Right lobe of liver (tissue), 6 donors: ENCODE measurements at regions not wholly inside any gene's neighbourhood (a gene's known extent, or its start where the extent isn't known, plus 50 kb on each side); places are given as distances from the start of the nearest gene placed in this dataset.
"Not testable (repeated sequence)": the region's sequence is repeated elsewhere in the genome, so short reads cannot be mapped to it uniquely, and the experiment has no call there.

ENCODE experiments used
- ATAC-seq, 4 donors: fragments of 200-7000 bp; cut with Tn5 transposase; one replicate each; pipeline ENCODE4 v1.9.1; 2020; ENCODE audit warnings: mild to moderate bottlenecking in 4 of 4, moderate library complexity in 4 of 4
- DNase-seq, 3 donors: peaks; one replicate each; pipeline ENCODE4 v3.0.0-alpha.2; 2020
- H3K27ac ChIP-seq, 3 donors: fragments of 200-600 bp; one replicate each; pipeline ENCODE4 v1.8.0; 2022
- H3K27me3 ChIP-seq, 2 donors: fragments of 200-600 bp; one replicate each; pipeline ENCODE4 v1.8.0; 2022
- H3K36me3 ChIP-seq, 4 donors: fragments of 200-600 bp; sonication (generic) in 1 of 4; one replicate each; pipeline versions ENCODE4 v1.5.1 to v1.8.0; 2017 to 2022; ENCODE audit warnings: control low read depth in 1 of 4
- H3K4me1 ChIP-seq, 4 donors: fragments of 200-600 bp; sonication (generic) in 1 of 4; one replicate each; pipeline versions ENCODE4 v1.5.1 to v1.8.0; 2017 to 2022; ENCODE audit warnings: control low read depth in 1 of 4
- H3K4me3 ChIP-seq, 3 donors: fragments of 200-600 bp; one replicate each; pipeline ENCODE4 v1.8.0; 2022
- H3K9me3 ChIP-seq, 4 donors: fragments of 200-600 bp; sonication (generic) in 1 of 4; one replicate each; pipeline versions ENCODE4 v1.5.1 to v1.8.0; 2017 to 2022; ENCODE audit warnings: control low read depth in 1 of 4
- POLR2A ChIP-seq: fragments of 450-650 bp; IDR thresholded peaks from one replicate; pipeline ENCODE4 v1.6.1; 2017; ENCODE audit warnings: antibody characterized with exemption, mild to moderate bottlenecking
- WGBS: methylation state at CpG from one replicate; pipeline ENCODE4 v1.1.6; 2018; ENCODE audit warnings: low coverage, low lambda C conversion rate; ENCODE audit not compliant: insufficient coverage; ENCODE audit errors: missing lambda C conversion rate; 5-methylcytosine and 5-hydroxymethylcytosine counted together
- intact Hi-C, 2 donors: fragments of 100-400 bp; cut with DNase I; formaldehyde crosslinking; loops; one replicate each; pipeline versions ENCODE4 v1.11.2 to v1.14.1; 2022
- TF ChIP-seq, protein P1 (sequence below), 4 donors: fragments of 200-600 bp in 3 of 4; fragments of 450-650 bp in 1 of 4; IDR thresholded peaks; one replicate each; pipeline versions ENCODE4 v1.5.1 to v1.8.0; 2016 to 2022; ENCODE audit warnings: antibody characterized with exemption in 4 of 4, mild to moderate bottlenecking in 2 of 4
- donor health status: DM: no; HTN: yes; CAD: no.
- donor health status: DM: no; HTN: no; CAD: no.
- donor health status: DM: no; HTN: no; CAD: no.
- donor health status: DM: no; HTN: yes; CAD: no.
- donor health status: DM: no; HTN: yes; CAD: no.

- ATAC-seq: no peak
- intact Hi-C loops: loop anchor here in 1 of 2 donors (10.0 kb wide), 1 partner anchor 262 kb away; no protein-coding TSS in a partner anchor
- Histone ChIP-seq H3K27me3 (no peaks in the 10 kb centered on the region), H3K4me3 (no peak overlapping the region), H3K36me3 (no peaks in the 10 kb centered on the region), H3K27ac (no peak overlapping the region), H3K9me3 (no peaks in the 10 kb centered on the region), H3K4me1 (no peaks in the 10 kb centered on the region)
- DNase-seq: no peak
- WGBS: 34% methylated on average over 4 of the region's 4 CpGs
- TF ChIP-seq, protein P1, sequence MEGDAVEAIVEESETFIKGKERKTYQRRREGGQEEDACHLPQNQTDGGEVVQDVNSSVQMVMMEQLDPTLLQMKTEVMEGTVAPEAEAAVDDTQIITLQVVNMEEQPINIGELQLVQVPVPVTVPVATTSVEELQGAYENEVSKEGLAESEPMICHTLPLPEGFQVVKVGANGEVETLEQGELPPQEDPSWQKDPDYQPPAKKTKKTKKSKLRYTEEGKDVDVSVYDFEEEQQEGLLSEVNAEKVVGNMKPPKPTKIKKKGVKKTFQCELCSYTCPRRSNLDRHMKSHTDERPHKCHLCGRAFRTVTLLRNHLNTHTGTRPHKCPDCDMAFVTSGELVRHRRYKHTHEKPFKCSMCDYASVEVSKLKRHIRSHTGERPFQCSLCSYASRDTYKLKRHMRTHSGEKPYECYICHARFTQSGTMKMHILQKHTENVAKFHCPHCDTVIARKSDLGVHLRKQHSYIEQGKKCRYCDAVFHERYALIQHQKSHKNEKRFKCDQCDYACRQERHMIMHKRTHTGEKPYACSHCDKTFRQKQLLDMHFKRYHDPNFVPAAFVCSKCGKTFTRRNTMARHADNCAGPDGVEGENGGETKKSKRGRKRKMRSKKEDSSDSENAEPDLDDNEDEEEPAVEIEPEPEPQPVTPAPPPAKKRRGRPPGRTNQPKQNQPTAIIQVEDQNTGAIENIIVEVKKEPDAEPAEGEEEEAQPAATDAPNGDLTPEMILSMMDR (IDR thresholded peaks at IDR 0.05): no peak
- no peak for TF ChIP-seq POLR2A
Measured at GRCh38 chr3:69683082-69683806, 56.0 kb upstream of the MITF start.

DNA sequence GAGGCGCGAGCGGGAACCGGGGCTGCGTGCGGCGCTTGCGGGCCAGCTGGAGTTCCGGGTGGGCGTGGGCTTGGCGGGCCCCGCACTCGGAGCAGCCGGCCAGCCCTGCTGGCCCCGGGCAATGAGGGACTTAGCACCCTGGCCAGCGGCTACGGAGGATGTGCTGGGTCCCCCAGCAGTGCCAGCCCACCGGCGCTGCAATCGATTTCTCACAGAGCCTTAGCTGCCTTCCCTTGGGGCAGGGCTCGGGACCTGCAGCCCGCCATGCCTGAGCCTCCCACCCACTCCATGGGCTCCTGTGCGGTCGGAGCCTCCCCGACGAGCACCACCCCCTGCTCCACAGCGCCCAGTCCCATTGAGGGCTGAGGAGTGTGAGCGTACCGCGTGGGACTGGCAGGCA, 61.8 kb upstream of the MITF start:
- not testable (repeated sequence) for H3K27me3 ChIP-seq, H3K9me3 ChIP-seq, H3K4me1 ChIP-seq, H3K36me3 ChIP-seq, ATAC-seq, H3K27ac ChIP-seq, H3K4me3 ChIP-seq, DNase-seq
- intact Hi-C loops: loop anchor here in 1 of 2 donors (10.0 kb wide), 2 partner anchors 223 to 513 kb away; no protein-coding TSS in a partner anchor
- no CpG with 5 or more reads among the region's 30 CpGs for WGBS

GRCh38 chr3:69675786-69676530, 63.3 kb upstream of the MITF start:
- TF ChIP-seq, protein P1 (IDR thresholded peaks at IDR 0.05): no peak
- no peak for TF ChIP-seq POLR2A
- H3K27me3 ChIP-seq: no peaks in the 10 kb centered on the region
- intact Hi-C loops: loop anchor here in 1 of 2 donors (10.0 kb wide), 2 partner anchors 221 to 511 kb away; no protein-coding TSS in a partner anchor
- H3K9me3 ChIP-seq: no peaks in the 10 kb centered on the region
- DNase-seq (no peak), ATAC-seq (no peak)
- H3K36me3 ChIP-seq: no peaks in the 10 kb centered on the region
- H3K4me1 ChIP-seq: no peaks in the 10 kb centered on the region
- no peak overlapping the region for H3K4me3 ChIP-seq
- WGBS: 56% methylated on average over 5 of the region's 6 CpGs
- H3K27ac ChIP-seq: no peak overlapping the region

- no peak overlapping the region for H3K4me3 ChIP-seq
- no peaks in the 10 kb centered on the region for H3K4me1 ChIP-seq
- ATAC-seq (no peak), DNase-seq (no peak)
- WGBS: 65% methylated on average over 2 of the region's 3 CpGs
- TF ChIP-seq, protein P1 (IDR thresholded peaks at IDR 0.05): no peak
- no peak for TF ChIP-seq POLR2A
- no peak overlapping the region for H3K27ac ChIP-seq
- intact Hi-C loops: loop anchor here in 1 of 2 donors (10.0 kb wide), 2 partner anchors 220 to 510 kb away; no protein-coding TSS in a partner anchor
- H3K9me3 ChIP-seq: no peaks in the 10 kb centered on the region
- no peaks in the 10 kb centered on the region for H3K27me3 ChIP-seq
- H3K36me3 ChIP-seq: no peaks in the 10 kb centered on the region
Measured at GRCh38 chr3:69674752-69675151, 64.5 kb upstream of the MITF start.
